Right lobe of liver (tissue), 6 donors: ENCODE measurements at regions not wholly inside any gene's neighbourhood (a gene's known extent, or its start where the extent isn't known, plus 50 kb on each side); places are given as distances from the start of the nearest gene placed in this dataset.

Experiments used
- ATAC-seq, 4 donors: fragments of 200-7000 bp; cut with Tn5 transposase; one replicate each; pipeline ENCODE4 v1.9.1; 2020; ENCODE audit warnings: mild to moderate bottlenecking in 4 of 4, moderate library complexity in 4 of 4
- DNase-seq, 3 donors: peaks; one replicate each; pipeline ENCODE4 v3.0.0-alpha.2; 2020
- H3K27ac ChIP-seq, 3 donors: fragments of 200-600 bp; one replicate each; pipeline ENCODE4 v1.8.0; 2022
- H3K27me3 ChIP-seq, 2 donors: fragments of 200-600 bp; one replicate each; pipeline ENCODE4 v1.8.0; 2022
- H3K36me3 ChIP-seq, 4 donors: fragments of 200-600 bp; sonication (generic) in 1 of 4; one replicate each; pipeline versions ENCODE4 v1.5.1 to v1.8.0; 2017 to 2022; ENCODE audit warnings: control low read depth in 1 of 4
- H3K4me1 ChIP-seq, 4 donors: fragments of 200-600 bp; sonication (generic) in 1 of 4; one replicate each; pipeline versions ENCODE4 v1.5.1 to v1.8.0; 2017 to 2022; ENCODE audit warnings: control low read depth in 1 of 4
- H3K4me3 ChIP-seq, 3 donors: fragments of 200-600 bp; one replicate each; pipeline ENCODE4 v1.8.0; 2022
- H3K9me3 ChIP-seq, 4 donors: fragments of 200-600 bp; sonication (generic) in 1 of 4; one replicate each; pipeline versions ENCODE4 v1.5.1 to v1.8.0; 2017 to 2022; ENCODE audit warnings: control low read depth in 1 of 4
- CTCF ChIP-seq, 4 donors: fragments of 200-600 bp in 3 of 4; fragments of 450-650 bp in 1 of 4; IDR thresholded peaks; one replicate each; pipeline versions ENCODE4 v1.5.1 to v1.8.0; 2016 to 2022; ENCODE audit warnings: antibody characterized with exemption in 4 of 4, mild to moderate bottlenecking in 2 of 4
- POLR2A ChIP-seq: fragments of 450-650 bp; IDR thresholded peaks from one replicate; pipeline ENCODE4 v1.6.1; 2017; ENCODE audit warnings: antibody characterized with exemption, mild to moderate bottlenecking
- WGBS: methylation state at CpG from one replicate; pipeline ENCODE4 v1.1.6; 2018; ENCODE audit warnings: low coverage, low lambda C conversion rate; ENCODE audit not compliant: insufficient coverage; ENCODE audit errors: missing lambda C conversion rate; 5-methylcytosine and 5-hydroxymethylcytosine counted together
- intact Hi-C, 2 donors: fragments of 100-400 bp; cut with DNase I; formaldehyde crosslinking; loops; one replicate each; pipeline versions ENCODE4 v1.11.2 to v1.14.1; 2022
- donor health status: DM: no; HTN: yes; CAD: no.
- donor health status: DM: no; HTN: no; CAD: no.
- donor health status: DM: no; HTN: no; CAD: no.
- donor health status: DM: no; HTN: yes; CAD: no.
- donor health status: DM: no; HTN: yes; CAD: no.

DNA sequence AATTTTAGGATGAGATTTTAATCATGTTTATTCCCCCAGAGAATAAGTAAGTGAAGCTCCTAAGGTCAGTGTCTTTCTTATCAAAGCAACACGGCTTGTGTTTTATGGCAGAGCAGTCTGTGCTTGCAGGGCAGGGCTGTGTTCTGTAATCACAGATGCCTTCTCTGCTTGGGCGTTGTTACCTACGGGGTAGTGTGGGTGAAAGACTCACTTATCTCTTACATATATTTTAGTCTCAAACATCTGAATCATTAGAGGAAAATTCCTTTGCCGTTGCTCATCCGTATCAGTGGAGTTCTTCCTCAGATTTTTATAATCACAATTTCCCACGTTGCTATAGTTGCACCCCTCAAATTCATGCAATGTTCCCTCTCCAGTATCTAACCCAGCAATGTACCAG lies 271.7 kb upstream of the MEIS2 start:
- intact Hi-C loops: no loop called here
- no peak for DNase-seq
- no peak for TF ChIP-seq CTCF (IDR thresholded peaks at IDR 0.05)
- 51% methylated on average over 6 of the region's 6 CpGs for WGBS
- ATAC-seq: no peak
- no peak overlapping the region for H3K4me3 ChIP-seq
- H3K27me3 ChIP-seq: no peaks in the 10 kb centered on the region
- H3K36me3 ChIP-seq: no peaks in the 10 kb centered on the region
- no peaks in the 10 kb centered on the region for H3K9me3 ChIP-seq
- H3K27ac ChIP-seq: no peak overlapping the region
- no peaks in the 10 kb centered on the region for H3K4me1 ChIP-seq

DNA sequence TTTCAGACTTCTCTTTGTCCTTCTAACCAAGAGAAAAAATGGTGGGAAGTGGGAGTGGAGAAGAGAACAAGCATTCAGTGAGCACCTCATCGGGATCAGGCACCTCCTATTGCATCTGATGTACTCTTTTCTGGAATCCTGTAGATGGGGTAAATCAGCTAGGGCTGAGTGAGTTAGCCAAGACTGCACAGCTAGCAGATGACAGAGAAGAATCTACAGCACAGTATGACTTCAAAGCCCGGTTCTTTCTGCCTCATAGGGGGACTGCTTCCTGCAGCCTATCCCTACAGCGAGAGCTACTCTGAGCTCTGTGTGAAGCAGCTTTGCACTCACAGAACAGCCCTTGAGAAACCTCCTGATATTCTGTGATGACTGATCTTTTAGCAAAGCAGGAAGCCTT lies 275.2 kb upstream of the MEIS2 start:
- Histone ChIP-seq H3K4me1 (no peaks in the 10 kb centered on the region), H3K27me3 (no peaks in the 10 kb centered on the region), H3K4me3 (no peak overlapping the region), H3K27ac (no peak overlapping the region), H3K36me3 (no peaks in the 10 kb centered on the region), H3K9me3 (no peaks in the 10 kb centered on the region)
- DNase-seq (no peak), ATAC-seq (no peak)
- TF ChIP-seq POLR2A (no peak), CTCF (IDR thresholded peaks at IDR 0.05) (no peak)
- intact Hi-C loops: no loop called here
- WGBS: 40% methylated on average over 3 of the region's 3 CpGs

GRCh38 chr15:37377428-37377827 lies 277.1 kb upstream of the MEIS2 start:
- H3K9me3 ChIP-seq: no peaks in the 10 kb centered on the region
- H3K36me3 ChIP-seq: no peaks in the 10 kb centered on the region
- intact Hi-C loops: no loop called here
- H3K4me1 ChIP-seq: no peaks in the 10 kb centered on the region
- no peak for TF ChIP-seq POLR2A
- TF ChIP-seq CTCF (IDR thresholded peaks at IDR 0.05): no peak
- no peaks in the 10 kb centered on the region for H3K27me3 ChIP-seq
- H3K4me3 ChIP-seq: no peak overlapping the region
- DNase-seq (no peak), ATAC-seq (no peak)
- H3K27ac ChIP-seq: no peak overlapping the region
- WGBS: 76% methylated on average over 2 of the region's 2 CpGs

- intact Hi-C loops: no loop called here
- no peaks in the 10 kb centered on the region for H3K27me3 ChIP-seq
- ATAC-seq (no peak), DNase-seq (no peak)
- TF ChIP-seq POLR2A (no peak), CTCF (IDR thresholded peaks at IDR 0.05) (no peak)
- 50% methylated on average over 3 of the region's 3 CpGs for WGBS
- no peak overlapping the region for H3K27ac ChIP-seq
- no peak overlapping the region for H3K4me3 ChIP-seq
- H3K4me1 ChIP-seq: no peaks in the 10 kb centered on the region
- H3K36me3 ChIP-seq: no peaks in the 10 kb centered on the region
- peaks cover 0 to 2% (median 0%) of the 10 kb centered on the region in 4 donors for H3K9me3 ChIP-seq
These were observed 294.2 kb upstream of the MEIS2 start for GRCh38 chr15:37394402-37395099.

DNA sequence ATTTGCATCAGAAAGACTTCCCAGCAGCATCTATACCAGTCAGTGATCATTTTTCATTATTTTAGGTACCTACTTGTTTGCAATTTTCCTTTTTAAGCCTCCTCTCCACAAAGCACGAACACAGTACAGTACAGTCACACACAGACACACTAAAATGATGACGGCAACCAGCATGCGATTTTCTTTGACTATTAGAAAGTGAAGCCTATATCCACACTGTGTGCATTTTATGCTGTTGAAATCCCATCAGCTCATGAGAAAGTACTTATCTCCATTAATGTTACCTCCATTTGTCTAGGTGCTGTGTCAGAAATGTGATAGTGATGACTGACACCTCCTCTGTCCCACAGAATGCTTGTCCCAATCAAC lies 294.7 kb upstream of the MEIS2 start:
- no peak overlapping the region for H3K27ac ChIP-seq
- ATAC-seq (no peak), DNase-seq (no peak)
- H3K9me3 ChIP-seq: no peaks in the 10 kb centered on the region
- no peaks in the 10 kb centered on the region for H3K36me3 ChIP-seq
- H3K4me3 ChIP-seq: no peak overlapping the region
- no peak for TF ChIP-seq POLR2A
- no peak for TF ChIP-seq CTCF (IDR thresholded peaks at IDR 0.05)
- 72% methylated on average over 3 of the region's 3 CpGs for WGBS
- H3K4me1 ChIP-seq: no peaks in the 10 kb centered on the region
- intact Hi-C loops: no loop called here
- no peaks in the 10 kb centered on the region for H3K27me3 ChIP-seq
